LNCaP clone FGC (cell line): ENCODE measurements at regions not wholly inside any gene's neighbourhood (a gene's known extent, or its start where the extent isn't known, plus 50 kb on each side); places are given as distances from the start of the nearest gene placed in this dataset.
"Not testable (repeated sequence)": the region's sequence is repeated elsewhere in the genome, so short reads cannot be mapped to it uniquely, and the experiment has no call there.

Experiments used
- DNase-seq: peaks from one replicate; pipeline ENCODE4 v3.0.0-alpha.2; 2011; ENCODE audit warnings: low read depth
- H3K4me3 ChIP-seq: 2 replicates; pipeline ENCODE4 v1.5.1; 2011; ENCODE audit warnings: mild to moderate bottlenecking, low read depth, low read length, control low read depth
- TF ChIP-seq, protein P1 (sequence below): IDR thresholded peaks from 2 replicates; pipeline ENCODE4 v1.5.1; 2012; ENCODE audit warnings: mild to moderate bottlenecking; ENCODE audit not compliant: control insufficient read depth, insufficient read depth; ENCODE audit errors: extremely low read depth

DNA sequence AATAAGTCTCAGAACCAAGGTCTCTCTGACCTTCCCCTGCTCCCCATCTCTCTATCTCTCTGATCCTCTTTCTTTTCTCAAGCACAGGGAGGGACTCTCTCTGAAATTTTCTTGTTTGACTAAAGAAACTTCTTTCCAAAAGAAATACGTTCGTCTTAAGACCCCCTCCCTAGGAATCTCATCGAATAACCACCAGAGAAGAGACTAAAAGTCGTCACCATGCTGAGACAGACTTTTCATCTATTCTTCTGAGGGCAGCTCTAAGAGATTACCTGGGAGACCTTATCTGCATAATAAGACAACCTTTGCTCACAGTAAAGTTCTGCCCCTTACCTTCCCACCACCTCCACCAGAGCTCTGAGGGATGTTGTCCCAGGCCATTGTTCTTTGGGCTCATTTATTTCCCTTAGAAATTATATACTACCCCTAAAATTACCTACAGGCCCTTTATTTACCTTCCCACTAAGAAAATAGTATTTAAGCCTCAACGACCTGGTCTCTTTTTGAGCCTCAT, 133.7 kb upstream of the EEF2KMT start:
- no peak for DNase-seq
- no peak overlapping the region for H3K4me3 ChIP-seq
- TF ChIP-seq, protein P1, sequence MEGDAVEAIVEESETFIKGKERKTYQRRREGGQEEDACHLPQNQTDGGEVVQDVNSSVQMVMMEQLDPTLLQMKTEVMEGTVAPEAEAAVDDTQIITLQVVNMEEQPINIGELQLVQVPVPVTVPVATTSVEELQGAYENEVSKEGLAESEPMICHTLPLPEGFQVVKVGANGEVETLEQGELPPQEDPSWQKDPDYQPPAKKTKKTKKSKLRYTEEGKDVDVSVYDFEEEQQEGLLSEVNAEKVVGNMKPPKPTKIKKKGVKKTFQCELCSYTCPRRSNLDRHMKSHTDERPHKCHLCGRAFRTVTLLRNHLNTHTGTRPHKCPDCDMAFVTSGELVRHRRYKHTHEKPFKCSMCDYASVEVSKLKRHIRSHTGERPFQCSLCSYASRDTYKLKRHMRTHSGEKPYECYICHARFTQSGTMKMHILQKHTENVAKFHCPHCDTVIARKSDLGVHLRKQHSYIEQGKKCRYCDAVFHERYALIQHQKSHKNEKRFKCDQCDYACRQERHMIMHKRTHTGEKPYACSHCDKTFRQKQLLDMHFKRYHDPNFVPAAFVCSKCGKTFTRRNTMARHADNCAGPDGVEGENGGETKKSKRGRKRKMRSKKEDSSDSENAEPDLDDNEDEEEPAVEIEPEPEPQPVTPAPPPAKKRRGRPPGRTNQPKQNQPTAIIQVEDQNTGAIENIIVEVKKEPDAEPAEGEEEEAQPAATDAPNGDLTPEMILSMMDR = no peak

DNA sequence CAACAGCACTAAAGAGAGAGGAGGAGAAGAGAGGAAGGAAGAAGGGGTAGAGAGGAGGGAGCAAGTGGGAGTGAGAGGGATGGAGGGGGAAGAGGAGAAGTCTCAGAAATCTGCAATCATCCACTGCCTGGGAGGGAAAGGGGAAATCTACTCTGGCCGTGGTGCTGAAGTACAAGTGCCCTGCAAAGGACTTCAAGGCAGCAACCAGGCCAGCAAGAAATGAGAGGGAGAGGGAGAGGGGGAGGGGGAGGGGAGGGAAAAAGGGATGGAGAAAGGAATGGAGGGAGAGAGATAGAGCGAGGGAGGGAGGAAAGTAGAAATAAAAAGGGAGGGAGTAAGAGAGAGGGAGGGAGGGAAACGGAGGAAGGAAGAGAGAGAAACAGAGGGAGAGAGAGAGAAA, 130.8 kb upstream of the EEF2KMT start:
- H3K4me3 ChIP-seq = no peak overlapping the region
- TF ChIP-seq, protein P1 = no peak
- DNase-seq = no peak

DNA sequence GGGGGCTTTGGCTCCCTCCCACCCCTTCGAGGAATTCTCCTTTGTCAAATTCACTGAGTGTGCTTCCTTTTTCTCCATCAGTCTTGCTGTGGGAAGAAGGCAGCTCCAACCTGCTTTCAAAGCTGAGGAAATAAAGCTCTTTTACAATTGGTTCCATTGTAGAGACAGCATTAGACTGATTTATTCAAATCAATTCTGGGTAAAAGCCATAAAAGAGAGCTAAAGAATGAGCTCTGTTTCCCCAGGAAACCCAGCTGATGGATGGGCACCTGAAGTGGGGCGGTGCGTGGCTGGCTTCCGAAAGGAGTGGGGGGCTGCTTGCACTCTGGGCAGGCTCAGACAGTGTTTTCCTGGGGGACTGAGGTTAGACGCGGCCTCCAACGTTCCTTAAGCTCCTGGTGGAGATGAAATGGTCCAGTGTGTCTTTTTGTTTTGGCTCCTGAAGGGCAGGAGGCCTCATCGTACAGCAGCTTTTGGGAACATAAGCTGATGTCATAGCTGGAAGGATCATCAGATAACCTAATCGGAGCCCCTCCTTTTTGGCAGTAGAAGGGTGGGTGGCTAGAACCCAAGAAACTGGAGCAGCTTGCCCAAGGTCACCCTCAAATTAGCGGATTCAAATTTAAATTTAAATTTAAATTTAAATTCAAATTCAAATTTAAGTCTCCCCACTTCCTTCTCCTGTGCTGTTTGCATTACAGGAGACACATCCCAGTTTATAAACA, 128.5 kb upstream of the EEF2KMT start:
- no peak for DNase-seq
- TF ChIP-seq, protein P1 = no peak

DNA sequence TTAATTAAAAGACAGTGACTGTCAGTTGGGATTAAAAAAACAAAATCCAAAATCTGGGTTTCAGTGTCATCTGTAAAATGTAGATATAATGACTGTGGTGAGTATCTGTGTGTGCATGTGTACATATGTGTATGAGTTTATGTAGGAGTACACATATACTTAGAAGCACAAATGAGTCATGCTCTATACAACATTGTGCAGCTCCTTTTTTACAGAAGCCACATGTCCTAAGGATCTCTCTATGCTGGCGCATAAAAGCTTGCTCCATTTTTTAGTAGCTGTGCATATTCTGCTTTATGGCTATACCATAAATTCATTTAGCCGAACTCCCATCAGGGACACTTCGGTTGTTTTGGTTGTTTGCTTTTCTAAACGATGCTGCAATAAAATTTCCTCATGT, 125.2 kb upstream of the EEF2KMT start:
- no peak overlapping the region for H3K4me3 ChIP-seq
- DNase-seq = no peak
- TF ChIP-seq, protein P1 = no peak

More for the DNA sequence above, 128.5 kb upstream of the EEF2KMT start:
- no peak overlapping the region for H3K4me3 ChIP-seq

DNA sequence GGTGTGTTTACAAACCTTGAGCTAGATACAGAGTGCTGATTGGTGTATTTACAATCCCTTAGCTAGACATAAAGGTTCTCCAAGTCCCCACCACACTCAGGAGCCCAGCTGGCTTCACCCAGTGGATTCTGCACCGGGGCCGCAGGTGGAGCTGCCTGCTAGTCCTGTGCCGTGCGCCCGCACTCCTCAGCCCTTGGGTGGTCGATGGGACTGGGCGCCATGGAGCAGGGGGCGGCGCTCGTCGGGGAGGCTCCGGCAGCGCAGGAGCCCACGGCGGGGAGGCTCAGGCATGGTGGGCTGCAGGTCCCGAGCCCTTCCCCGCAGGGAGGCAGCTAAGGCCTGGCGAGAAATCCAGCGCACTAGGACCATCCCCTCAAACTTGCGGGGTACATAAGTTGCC, 124.2 kb upstream of the EEF2KMT start:
- H3K4me3 ChIP-seq, DNase-seq: not testable (repeated sequence)

DNA sequence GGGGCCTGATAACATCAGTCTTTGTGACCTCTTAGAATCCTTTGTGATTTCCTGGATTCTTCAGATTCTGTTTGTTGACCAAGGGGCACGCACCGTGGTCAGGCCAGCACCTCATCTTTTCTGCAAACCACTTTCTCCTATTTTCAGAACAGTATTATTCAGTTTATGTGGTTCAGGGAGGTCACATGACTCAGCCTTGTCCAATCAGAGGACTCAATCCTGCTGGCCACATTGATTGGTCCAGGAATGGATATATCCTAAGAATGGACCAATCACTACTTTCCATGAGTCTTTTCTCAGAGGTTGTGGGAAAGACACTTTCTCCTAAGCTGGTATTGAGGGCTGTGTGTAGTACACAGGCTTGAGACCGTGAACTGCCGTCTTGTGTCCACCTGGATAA, 123.1 kb upstream of the EEF2KMT start:
- TF ChIP-seq, protein P1 = no peak
- no peak overlapping the region for H3K4me3 ChIP-seq
- no peak for DNase-seq

DNA sequence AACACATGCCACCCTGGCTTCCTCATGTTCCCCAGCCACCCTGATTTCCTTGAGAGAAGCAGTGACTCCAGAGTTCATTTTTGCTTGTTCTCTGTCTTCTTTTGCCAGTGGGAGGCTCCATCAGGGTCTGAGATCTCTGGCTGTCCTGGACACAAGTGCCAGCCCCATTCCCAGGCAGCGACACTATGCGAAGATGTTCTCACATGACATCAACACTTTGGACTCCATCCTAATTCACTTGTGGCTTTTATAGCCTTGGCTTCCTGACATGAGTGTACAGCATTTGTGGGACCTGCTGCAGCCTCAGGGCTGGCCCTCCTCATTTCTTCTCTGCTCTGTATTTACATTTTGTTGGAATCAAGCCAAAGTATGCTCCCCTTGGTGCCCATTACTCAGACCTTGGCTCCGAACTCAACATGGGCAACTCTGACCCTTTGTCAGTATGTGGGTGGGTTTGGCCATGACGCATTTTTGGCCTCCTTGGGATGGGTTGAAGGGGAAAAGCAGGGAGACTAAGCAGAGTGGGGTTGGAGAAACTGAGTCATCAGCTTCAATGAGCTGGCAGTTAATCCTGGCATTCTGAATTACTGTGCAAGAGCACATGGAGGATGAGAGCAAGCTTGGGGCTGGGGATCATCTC, 119.0 kb upstream of the EEF2KMT start:
- no peak for DNase-seq
- no peak overlapping the region for H3K4me3 ChIP-seq
- TF ChIP-seq, protein P1 = no peak
